ENCODE measurements at regions not wholly inside any gene's neighbourhood (a gene's known extent, or its start where the extent isn't known, plus 50 kb on each side); places are given as distances from the start of the nearest gene placed in this dataset.
A peak's percentile ranks its signal among the peaks of the same experiment; 100 is the strongest.
"Not testable (repeated sequence)": the region's sequence is repeated elsewhere in the genome, so short reads cannot be mapped to it uniquely, and the experiment has no call there.

DNA sequence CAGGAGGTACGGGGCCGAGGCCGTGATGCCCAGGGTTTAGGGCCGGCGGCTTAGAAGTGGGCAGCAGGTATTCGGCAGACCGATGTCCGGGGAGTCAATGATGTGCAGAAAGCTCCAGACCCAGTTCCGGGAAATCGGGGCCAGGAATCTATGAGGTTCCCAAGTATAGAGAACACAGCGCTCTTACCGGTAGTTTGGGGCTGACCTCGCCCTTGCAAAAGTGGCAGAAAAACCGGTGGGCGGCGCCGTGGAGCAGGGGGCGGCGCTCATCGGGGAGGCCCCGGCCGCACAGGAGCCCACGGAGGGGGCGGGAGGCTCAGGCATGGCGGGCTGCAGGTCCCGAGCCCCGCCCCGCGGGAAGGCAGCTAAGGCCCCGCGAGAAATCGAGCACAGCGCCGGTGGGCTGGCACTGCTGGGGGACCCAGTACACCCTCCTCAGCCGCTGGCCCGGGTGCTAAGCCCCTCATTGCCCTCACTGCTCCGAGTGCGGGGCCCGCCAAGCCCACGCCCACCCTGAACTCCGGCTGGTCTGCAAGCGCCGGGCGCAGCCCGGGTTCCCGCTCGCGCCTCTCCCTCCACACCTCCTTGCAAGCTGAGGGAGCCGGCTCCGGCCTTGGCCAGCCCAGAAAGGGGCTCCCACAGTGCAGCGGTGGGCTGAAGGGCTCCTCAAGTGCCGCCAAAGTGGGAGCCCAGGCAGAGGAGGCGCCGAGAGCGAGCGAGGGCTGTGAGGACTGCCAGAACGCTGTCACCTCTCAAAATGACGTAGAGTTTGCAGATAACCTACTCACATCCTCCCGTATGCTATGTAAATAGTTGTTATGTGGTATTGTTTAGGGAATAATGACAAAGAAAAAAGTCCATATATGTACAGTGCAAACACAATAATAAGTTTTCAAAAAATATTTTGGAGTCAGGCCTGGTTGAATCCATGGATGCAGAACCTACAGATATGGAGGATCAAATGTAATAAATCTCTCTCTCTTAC, 80.6 kb upstream of the NBPF20 start:
- H3K9me3 ChIP-seq (ENCODE audit: control insufficient read depth, insufficient read depth, low read length); H3K36me3 ChIP-seq (ENCODE audit: control insufficient read depth, insufficient read depth, low read length); H3K27me3 ChIP-seq (ENCODE audit: control insufficient read depth, insufficient read depth, low read length); H3K4me1 ChIP-seq (ENCODE audit: control insufficient read depth, insufficient read depth, low read length); H3K4me3 ChIP-seq (ENCODE audit: low read depth, low read length); H3K9ac ChIP-seq (ENCODE audit: low read depth, low read length); H3K27ac ChIP-seq (ENCODE audit: low read depth, low read length): not testable (repeated sequence)

DNA sequence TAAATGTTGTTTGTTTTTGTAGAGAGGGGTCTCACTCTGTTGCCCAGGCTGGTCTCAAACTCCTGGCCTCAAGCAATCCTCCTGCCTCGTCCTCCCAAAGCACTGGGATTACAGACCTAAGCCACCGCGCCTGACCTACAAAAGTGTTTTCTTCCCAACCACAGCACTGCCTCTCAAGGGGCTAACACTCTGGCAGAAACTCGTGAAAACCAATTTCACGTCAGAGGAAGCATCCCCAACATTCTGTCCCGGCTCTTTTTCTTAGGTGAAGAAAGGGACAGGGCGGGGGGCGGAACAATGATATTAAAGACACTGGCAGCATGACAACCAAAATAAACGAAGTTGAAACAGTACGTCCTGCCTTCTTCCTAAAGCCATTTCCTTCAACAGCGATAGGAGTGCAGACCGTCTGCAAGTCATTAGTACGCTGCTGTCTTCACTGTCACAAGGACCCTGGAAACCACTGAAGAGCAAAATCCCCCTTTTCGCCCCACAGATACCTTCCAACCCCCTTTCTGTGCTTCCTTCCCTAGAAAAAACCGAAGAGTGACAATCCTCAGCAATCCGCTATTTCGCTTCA, 79.5 kb upstream of the NBPF20 start:
- H3K27ac ChIP-seq (ENCODE audit: low read depth, low read length); H3K4me3 ChIP-seq (ENCODE audit: low read depth, low read length); H3K9me3 ChIP-seq (ENCODE audit: control insufficient read depth, insufficient read depth, low read length); H3K27me3 ChIP-seq (ENCODE audit: control insufficient read depth, insufficient read depth, low read length); H3K9ac ChIP-seq (ENCODE audit: low read depth, low read length); H3K4me1 ChIP-seq (ENCODE audit: control insufficient read depth, insufficient read depth, low read length); H3K36me3 ChIP-seq (ENCODE audit: control insufficient read depth, insufficient read depth, low read length): not testable (repeated sequence)

DNA sequence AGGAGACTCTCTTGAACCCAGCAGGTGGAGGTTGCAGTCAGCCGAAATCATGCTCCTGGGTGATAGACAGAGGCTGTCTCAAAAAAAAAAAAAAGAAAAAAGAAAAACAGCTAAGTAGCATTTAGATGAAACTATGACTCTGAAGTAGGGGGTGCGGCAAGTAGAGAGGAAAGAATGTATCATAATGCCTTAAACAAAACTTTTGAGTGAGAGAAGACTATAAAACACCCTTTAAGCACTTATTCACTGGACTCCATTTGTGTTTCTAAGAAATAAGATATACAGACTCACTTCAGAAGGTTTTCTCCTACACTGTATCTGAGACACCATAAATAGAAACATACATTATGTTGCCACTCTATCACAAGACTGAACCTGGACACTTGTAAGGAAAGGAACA, 78.9 kb upstream of the NBPF20 start:
- H3K27me3 ChIP-seq (ENCODE audit: control insufficient read depth, insufficient read depth, low read length); H3K4me3 ChIP-seq (ENCODE audit: low read depth, low read length); H3K9me3 ChIP-seq (ENCODE audit: control insufficient read depth, insufficient read depth, low read length); H3K36me3 ChIP-seq (ENCODE audit: control insufficient read depth, insufficient read depth, low read length); H3K27ac ChIP-seq (ENCODE audit: low read depth, low read length); H3K9ac ChIP-seq (ENCODE audit: low read depth, low read length); H3K4me1 ChIP-seq (ENCODE audit: control insufficient read depth, insufficient read depth, low read length): not testable (repeated sequence)

DNA sequence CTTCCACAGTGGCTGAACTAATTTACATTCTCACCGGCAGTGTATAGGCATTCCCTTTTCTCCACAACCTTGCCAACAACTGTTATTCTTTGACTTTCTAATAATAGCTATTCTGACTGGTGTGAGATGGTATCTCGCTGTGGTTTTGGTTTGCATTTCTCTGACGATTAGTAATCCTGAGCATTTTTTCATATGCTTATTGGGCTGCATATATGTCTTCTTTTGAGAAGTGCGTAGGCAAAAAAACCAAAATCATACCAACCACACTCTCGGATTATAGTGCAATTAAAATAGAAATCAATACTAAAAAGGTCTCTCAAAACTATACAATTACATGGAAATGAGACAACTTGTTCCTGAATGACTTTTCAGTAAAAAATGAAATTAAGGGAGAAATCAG, 74.8 kb upstream of the NBPF20 start:
- H3K4me3 ChIP-seq (ENCODE audit: low read depth, low read length); H3K9ac ChIP-seq (ENCODE audit: low read depth, low read length); H3K27me3 ChIP-seq (ENCODE audit: control insufficient read depth, insufficient read depth, low read length); H3K9me3 ChIP-seq (ENCODE audit: control insufficient read depth, insufficient read depth, low read length); H3K4me1 ChIP-seq (ENCODE audit: control insufficient read depth, insufficient read depth, low read length); H3K27ac ChIP-seq (ENCODE audit: low read depth, low read length); H3K36me3 ChIP-seq (ENCODE audit: control insufficient read depth, insufficient read depth, low read length): not testable (repeated sequence)

DNA sequence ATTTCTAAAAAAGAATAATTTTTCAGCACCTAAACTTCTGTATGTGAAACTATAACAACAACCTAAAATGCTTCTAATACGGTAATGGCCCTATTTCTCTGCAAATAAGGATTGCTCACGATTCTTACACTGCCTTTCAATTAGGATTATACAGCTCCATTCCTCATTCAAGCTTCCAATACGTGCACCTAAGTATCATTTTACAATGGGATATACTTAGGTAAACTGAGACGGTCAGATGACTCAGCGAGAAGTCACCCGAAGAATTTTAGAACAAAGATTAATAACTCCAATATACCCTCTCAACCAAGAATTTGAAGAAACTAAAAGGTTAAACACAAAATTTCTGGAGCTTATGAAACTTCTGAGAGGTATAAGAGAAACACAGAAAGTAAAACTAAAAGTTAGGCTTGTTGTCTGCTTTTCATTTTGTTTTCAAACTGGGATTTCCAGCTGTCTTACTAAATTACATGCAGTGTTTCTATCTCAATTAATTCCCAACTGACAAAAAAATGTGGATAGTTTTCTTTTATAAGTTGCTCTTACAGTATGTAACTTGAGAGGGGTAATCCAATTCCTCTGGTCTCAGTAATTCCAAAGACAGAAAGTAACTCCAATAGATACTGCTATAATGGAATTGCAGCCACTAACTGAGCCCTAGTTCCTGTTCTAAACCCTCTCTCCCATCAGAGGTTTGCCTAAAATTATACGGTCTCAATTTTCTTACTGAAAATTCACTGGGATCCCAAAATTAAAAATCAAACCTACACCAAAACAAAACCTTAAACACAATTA, 69.9 kb upstream of the NBPF20 start:
- H3K27ac ChIP-seq (ENCODE audit: low read depth, low read length); H3K9ac ChIP-seq (ENCODE audit: low read depth, low read length); H3K4me3 ChIP-seq (ENCODE audit: low read depth, low read length); H3K9me3 ChIP-seq (ENCODE audit: control insufficient read depth, insufficient read depth, low read length); H3K4me1 ChIP-seq (ENCODE audit: control insufficient read depth, insufficient read depth, low read length); H3K27me3 ChIP-seq (ENCODE audit: control insufficient read depth, insufficient read depth, low read length); H3K36me3 ChIP-seq (ENCODE audit: control insufficient read depth, insufficient read depth, low read length): not testable (repeated sequence)

DNA sequence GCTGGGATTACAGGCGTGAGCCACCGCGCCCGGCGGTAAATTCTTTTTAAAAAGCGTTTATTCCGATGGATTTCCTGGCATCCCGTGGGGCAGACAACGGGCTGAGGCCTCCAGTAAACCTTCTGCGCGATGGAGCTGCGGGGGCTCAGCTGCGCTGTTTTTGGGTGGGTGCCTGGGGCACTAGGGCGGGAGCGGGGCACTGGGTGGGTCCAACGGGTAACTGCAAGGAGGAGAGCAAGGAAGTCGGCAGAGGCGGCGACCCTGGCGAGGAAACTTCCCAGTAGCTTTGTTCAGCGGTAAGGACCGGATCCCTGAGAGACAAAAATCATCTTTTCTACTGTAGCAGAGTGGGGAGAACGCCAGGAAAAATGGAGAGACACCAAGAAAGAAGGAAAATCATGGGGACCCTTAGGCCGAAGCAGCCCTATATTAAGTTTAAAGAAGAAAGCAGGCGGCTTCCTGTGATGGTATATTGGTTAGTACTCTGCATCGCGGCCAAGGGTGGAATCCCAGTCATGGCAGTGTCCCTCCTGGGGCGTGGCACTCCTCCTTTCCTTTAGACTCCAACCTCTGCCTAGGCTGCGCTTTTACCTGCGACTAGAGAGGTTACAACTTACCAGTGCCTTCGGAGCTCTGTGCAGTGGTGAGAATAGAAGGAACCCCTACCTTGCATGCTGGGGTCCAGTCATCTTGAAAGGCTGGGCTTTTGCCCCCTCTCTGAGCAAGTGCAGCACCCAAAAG, 63.0 kb upstream of the NBPF20 start:
- not testable (repeated sequence) for H3K9ac ChIP-seq (ENCODE audit: low read depth, low read length); H3K27ac ChIP-seq (ENCODE audit: low read depth, low read length); H3K4me3 ChIP-seq (ENCODE audit: low read depth, low read length); H3K9me3 ChIP-seq (ENCODE audit: control insufficient read depth, insufficient read depth, low read length); H3K4me1 ChIP-seq (ENCODE audit: control insufficient read depth, insufficient read depth, low read length); H3K36me3 ChIP-seq (ENCODE audit: control insufficient read depth, insufficient read depth, low read length)
- H3K27me3 ChIP-seq (ENCODE audit: control insufficient read depth, insufficient read depth, low read length), result peaks cover 14% of the 10 kb centered on the region; the same call in 1 of the 2 replicates

DNA sequence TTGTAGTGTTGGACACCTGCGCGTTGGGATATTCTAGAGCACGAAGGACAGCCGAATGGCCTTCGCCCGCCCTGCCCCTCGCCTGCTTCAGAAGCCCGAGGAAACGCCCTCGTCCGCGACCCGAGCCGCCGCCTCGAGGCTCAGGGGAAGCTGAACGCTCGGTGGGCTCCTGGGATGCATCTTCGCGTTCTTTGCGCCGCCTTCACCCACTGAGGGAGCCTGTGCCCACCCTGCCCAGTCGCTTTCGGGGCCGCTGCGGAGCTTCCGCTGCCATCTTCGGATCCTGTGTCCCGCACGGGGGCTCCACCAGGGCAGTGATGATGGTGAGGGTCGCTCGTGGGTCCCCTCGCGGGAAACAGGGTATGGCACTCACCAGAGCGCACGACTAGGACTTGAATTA, 61.8 kb upstream of the NBPF20 start:
- not testable (repeated sequence) for H3K36me3 ChIP-seq (ENCODE audit: control insufficient read depth, insufficient read depth, low read length); H3K9ac ChIP-seq (ENCODE audit: low read depth, low read length); H3K27ac ChIP-seq (ENCODE audit: low read depth, low read length); H3K9me3 ChIP-seq (ENCODE audit: control insufficient read depth, insufficient read depth, low read length); H3K4me3 ChIP-seq (ENCODE audit: low read depth, low read length); H3K4me1 ChIP-seq (ENCODE audit: control insufficient read depth, insufficient read depth, low read length)
- peaks cover 14% of the 10 kb centered on the region; the same call in 1 of the 2 replicates for H3K27me3 ChIP-seq (ENCODE audit: control insufficient read depth, insufficient read depth, low read length)

DNA sequence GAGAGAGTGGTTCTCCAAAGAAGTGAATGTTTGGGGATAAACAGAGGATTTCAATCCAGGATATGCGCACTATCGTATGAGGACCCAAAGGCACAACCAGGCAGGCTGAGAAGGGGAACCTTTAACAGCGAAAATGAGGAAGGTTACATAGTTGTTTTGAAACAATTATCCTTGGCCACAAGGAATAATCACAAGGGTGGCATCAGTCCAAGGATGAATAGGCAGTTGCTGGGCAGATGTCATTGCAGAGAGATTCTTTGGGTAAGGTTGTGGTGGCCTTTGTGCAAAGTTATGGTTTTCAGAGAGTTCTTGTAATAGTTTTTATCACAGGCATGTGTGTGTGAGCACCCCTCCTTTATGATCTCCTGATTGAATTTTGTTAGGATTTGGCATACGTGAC, 58.9 kb upstream of the NBPF20 start:
- not testable (repeated sequence) for H3K9ac ChIP-seq (ENCODE audit: low read depth, low read length); H3K4me3 ChIP-seq (ENCODE audit: low read depth, low read length); H3K4me1 ChIP-seq (ENCODE audit: control insufficient read depth, insufficient read depth, low read length); H3K27ac ChIP-seq (ENCODE audit: low read depth, low read length); H3K36me3 ChIP-seq (ENCODE audit: control insufficient read depth, insufficient read depth, low read length); H3K9me3 ChIP-seq (ENCODE audit: control insufficient read depth, insufficient read depth, low read length)
- peaks cover 14% of the 10 kb centered on the region; the same call in 1 of the 2 replicates for H3K27me3 ChIP-seq (ENCODE audit: control insufficient read depth, insufficient read depth, low read length)

DNA sequence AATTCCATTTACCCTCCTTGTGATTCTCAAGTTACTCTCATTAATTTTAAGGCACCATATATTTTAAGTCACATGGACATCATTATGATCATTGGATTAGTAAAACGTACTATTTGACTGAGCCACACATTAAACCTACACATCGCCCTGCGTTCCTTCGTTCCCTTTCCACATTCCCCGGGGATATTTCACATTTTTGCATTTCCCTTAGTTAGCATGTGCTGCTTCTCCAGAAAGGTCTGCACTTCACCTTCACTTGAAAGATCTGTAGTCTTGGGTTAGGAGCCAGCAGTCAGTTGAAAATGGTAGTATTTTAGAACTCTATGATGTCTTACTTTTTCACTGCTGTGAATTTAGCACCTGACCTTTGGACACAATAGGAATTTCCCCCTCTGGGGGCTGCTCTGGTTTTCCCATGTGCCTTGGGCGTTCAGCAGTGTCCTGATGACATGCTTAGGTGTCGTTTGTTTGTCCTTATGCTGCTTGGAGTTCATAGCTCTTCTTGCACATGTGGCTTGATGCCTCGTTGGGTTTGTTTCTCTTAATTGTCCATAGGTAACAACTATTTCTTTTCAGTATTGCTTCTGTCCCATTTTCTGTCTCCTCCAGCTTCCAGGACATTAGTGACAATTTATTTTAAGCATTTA, 56.9 kb upstream of the NBPF20 start:
- not testable (repeated sequence) for H3K4me1 ChIP-seq (ENCODE audit: control insufficient read depth, insufficient read depth, low read length); H3K27ac ChIP-seq (ENCODE audit: low read depth, low read length); H3K9ac ChIP-seq (ENCODE audit: low read depth, low read length); H3K36me3 ChIP-seq (ENCODE audit: control insufficient read depth, insufficient read depth, low read length); H3K4me3 ChIP-seq (ENCODE audit: low read depth, low read length); H3K9me3 ChIP-seq (ENCODE audit: control insufficient read depth, insufficient read depth, low read length)
- H3K27me3 ChIP-seq (ENCODE audit: control insufficient read depth, insufficient read depth, low read length), result peaks cover 13% of the 10 kb centered on the region; the same call in 1 of the 2 replicates

DNA sequence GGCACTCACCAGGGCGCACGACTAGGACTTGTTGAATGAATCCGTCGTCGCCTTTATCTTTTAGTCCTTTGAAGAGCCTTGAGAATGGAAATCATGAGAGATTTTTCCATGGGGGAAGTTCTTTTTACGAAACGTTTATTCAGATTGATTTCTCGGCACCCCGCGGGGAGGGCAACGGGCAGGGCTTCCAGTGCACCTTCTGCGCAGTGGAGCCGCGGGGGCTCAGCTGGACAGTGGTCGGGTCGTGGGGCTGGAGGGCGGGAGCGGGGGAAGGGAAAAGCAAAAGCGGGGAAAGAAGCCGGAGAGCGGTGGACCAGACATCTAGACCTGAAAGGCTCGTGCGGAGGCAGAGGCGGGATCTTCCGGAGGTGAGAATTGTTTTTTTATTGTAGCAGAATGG, 50.6 kb upstream of the NBPF20 start:
- not testable (repeated sequence) for H3K4me1 ChIP-seq (ENCODE audit: control insufficient read depth, insufficient read depth, low read length); H3K27me3 ChIP-seq (ENCODE audit: control insufficient read depth, insufficient read depth, low read length); H3K9me3 ChIP-seq (ENCODE audit: control insufficient read depth, insufficient read depth, low read length); H3K9ac ChIP-seq (ENCODE audit: low read depth, low read length); H3K36me3 ChIP-seq (ENCODE audit: control insufficient read depth, insufficient read depth, low read length); H3K27ac ChIP-seq (ENCODE audit: low read depth, low read length)
- peak overlapping the region; percentile 58 for H3K4me3 ChIP-seq (ENCODE audit: low read depth, low read length)

Measured in HUES48 (cell line).